ENCODE measurements at regions not wholly inside any gene's neighbourhood (a gene's known extent, or its start where the extent isn't known, plus 50 kb on each side); places are given as distances from the start of the nearest gene placed in this dataset.

DNA sequence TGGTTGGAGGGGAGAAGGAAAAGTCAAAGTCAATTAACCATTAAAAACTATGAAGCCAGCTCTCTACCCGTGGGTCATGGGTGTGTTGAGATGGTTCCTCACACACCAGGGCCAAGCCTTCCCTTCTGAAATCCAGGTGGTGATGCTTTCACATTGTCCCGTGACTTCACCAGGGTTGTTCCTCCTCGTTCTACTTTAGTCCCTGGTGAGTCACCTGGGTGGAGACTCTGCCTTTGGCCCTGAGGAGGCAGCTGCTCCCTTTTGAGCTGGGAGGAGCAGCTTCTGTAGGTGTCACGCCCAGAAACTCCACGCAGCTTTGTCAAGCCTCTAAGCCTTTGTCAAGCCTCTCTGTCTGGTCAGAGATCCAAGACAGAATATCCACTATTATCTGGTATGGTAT lies 348.3 kb downstream of the BMP4 start:
- TF ChIP-seq, protein P1, sequence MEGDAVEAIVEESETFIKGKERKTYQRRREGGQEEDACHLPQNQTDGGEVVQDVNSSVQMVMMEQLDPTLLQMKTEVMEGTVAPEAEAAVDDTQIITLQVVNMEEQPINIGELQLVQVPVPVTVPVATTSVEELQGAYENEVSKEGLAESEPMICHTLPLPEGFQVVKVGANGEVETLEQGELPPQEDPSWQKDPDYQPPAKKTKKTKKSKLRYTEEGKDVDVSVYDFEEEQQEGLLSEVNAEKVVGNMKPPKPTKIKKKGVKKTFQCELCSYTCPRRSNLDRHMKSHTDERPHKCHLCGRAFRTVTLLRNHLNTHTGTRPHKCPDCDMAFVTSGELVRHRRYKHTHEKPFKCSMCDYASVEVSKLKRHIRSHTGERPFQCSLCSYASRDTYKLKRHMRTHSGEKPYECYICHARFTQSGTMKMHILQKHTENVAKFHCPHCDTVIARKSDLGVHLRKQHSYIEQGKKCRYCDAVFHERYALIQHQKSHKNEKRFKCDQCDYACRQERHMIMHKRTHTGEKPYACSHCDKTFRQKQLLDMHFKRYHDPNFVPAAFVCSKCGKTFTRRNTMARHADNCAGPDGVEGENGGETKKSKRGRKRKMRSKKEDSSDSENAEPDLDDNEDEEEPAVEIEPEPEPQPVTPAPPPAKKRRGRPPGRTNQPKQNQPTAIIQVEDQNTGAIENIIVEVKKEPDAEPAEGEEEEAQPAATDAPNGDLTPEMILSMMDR (IDR thresholded peaks at IDR 0.05; ENCODE audit: low read depth, low read length) = no peak
- peak in 1 of 2 donors; percentile 1 for DNase-seq (ENCODE audit: low read depth in 2 of 2)
- no peak overlapping the region for H3K4me3 ChIP-seq (replicated peaks in 1 of 2; ENCODE audit: low read depth in 2 of 2, low read length in 2 of 2)

DNA sequence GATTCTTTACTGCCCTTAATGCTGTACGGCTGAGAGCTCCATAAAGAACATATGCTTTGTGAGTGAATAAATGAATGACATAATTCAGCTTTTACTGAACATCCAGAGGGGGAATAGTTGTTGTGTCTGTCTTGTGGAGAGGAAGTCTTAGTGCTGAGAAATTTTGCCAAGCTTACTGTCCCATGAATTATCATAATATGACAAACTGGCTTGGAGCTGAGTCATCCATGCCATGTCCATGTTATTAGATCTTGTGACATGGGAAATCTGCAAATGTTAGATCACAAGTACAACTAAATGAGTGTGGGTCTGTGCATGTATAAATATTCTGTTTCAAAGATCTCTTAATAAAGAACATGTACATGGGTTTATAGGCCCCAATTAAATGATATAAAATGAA lies 350.4 kb downstream of the BMP4 start:
- DNase-seq (ENCODE audit: low read depth in 2 of 2) = no peak
- TF ChIP-seq, protein P1 (IDR thresholded peaks at IDR 0.05; ENCODE audit: low read depth, low read length) = no peak
- no peak overlapping the region for H3K4me3 ChIP-seq (replicated peaks in 1 of 2; ENCODE audit: low read depth in 2 of 2, low read length in 2 of 2)

DNA sequence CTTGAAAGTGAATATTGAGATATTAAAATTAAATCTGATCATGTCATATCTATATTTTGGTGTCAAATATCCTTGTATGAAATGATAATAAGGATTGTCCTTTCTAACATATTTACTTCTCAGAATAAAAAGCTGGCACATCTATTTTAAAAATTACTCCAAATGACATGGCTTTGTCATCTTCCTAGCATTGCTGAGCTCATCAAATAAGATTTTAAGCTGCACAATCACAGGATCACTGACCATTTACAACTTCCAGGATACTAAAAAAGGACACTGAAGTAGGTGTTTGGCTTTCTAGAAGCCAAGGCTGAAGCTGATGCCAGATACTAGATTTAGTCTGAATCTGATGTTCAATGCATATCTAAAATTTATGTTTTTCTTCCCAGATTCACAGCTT lies 351.1 kb downstream of the BMP4 start:
- no peak for DNase-seq (ENCODE audit: low read depth in 2 of 2)
- no peak overlapping the region for H3K4me3 ChIP-seq (replicated peaks in 1 of 2; ENCODE audit: low read depth in 2 of 2, low read length in 2 of 2)

DNA sequence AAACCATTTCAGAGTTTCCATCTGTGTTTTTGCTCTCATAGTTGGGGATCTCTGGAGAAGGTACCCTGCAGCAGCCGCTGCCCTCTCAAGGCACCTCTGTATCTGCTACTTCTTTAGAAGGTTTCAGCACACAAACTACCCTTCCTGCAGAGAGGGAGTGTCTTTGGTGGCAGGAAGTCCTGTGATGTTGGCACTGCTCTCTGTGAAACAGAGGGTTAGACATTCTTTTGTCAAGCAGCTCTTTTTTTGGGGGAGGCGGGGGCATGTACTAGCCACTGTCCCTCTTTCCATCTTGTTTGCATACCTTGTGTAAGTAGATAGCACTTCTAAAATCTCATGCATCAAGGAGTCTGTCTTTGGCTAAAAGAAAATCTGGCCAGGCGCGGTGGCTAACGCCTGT lies 352.6 kb downstream of the BMP4 start:
- no peak for DNase-seq (ENCODE audit: low read depth in 2 of 2)
- H3K4me3 ChIP-seq (replicated peaks in 1 of 2; ENCODE audit: low read depth in 2 of 2, low read length in 2 of 2) = no peak overlapping the region
- TF ChIP-seq, protein P1 (IDR thresholded peaks at IDR 0.05; ENCODE audit: low read depth, low read length) = no peak

More for the DNA sequence above, 351.1 kb downstream of the BMP4 start:
- TF ChIP-seq, protein P1 (IDR thresholded peaks at IDR 0.05; ENCODE audit: low read depth, low read length) = no peak

DNA sequence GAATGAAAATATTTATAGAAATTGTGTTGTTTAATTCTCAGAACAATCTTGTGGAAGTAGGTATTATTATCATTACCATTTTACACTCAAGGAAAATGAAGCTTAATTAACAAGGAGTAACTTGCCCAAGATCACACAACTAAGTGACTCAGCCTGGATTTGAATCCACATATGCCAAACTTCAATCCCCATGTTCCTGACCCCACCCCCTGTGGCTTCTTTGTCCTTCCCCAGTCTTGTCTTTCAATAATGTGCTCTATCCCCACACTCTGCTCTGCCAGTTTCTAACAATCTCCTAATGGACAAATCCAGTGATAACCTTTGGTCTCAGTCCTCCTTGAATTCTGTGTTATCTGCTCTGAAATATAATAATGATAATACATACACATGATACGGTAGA lies 355.2 kb downstream of the BMP4 start:
- TF ChIP-seq, protein P1 (IDR thresholded peaks at IDR 0.05; ENCODE audit: low read depth, low read length) = no peak
- DNase-seq (ENCODE audit: low read depth in 2 of 2) = no peak
- no peak overlapping the region for H3K4me3 ChIP-seq (replicated peaks in 1 of 2; ENCODE audit: low read depth in 2 of 2, low read length in 2 of 2)

DNA sequence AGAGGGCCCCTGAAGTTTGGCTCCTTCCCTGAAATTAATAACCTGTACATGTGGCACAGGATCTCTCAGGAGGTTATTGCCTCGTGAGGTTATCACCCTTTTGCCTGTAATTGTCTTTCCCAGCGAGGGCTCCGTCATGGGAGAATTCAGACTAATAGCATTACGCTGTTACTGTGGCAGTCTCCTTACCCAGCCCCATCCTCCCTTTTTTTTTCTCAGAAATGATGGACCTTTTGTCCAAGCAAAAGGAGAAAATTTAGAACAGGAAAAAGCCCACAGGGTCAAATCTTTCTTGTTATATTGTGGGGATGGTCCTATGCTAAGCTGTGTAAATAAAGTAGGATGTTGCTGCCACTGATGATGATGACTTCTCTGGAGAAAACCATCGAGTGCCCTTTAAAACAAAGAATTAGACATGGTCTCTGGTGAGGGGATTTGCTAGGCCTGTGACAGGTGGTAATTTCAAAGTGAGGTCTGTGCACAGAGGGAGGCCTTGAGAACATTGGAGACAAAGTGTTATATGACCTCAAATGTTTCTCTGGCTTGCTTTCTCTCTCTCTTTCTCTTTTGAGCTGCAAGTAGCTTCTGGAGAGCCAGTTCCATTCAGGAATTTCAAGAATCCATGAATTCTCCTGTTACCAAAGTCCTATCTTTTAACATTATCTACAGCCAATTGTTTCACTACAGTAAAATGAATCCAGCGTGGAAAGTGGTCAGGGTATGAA lies 357.2 kb downstream of the BMP4 start:
- TF ChIP-seq, protein P1 (IDR thresholded peaks at IDR 0.05; ENCODE audit: low read depth, low read length) = no peak
- no peak for DNase-seq (ENCODE audit: low read depth in 2 of 2)
- H3K4me3 ChIP-seq (replicated peaks in 1 of 2; ENCODE audit: low read depth in 2 of 2, low read length in 2 of 2) = no peak overlapping the region
